ENCODE measurements at regions not wholly inside any gene's neighbourhood (a gene's known extent, or its start where the extent isn't known, plus 50 kb on each side); places are given as distances from the start of the nearest gene placed in this dataset.

DNA sequence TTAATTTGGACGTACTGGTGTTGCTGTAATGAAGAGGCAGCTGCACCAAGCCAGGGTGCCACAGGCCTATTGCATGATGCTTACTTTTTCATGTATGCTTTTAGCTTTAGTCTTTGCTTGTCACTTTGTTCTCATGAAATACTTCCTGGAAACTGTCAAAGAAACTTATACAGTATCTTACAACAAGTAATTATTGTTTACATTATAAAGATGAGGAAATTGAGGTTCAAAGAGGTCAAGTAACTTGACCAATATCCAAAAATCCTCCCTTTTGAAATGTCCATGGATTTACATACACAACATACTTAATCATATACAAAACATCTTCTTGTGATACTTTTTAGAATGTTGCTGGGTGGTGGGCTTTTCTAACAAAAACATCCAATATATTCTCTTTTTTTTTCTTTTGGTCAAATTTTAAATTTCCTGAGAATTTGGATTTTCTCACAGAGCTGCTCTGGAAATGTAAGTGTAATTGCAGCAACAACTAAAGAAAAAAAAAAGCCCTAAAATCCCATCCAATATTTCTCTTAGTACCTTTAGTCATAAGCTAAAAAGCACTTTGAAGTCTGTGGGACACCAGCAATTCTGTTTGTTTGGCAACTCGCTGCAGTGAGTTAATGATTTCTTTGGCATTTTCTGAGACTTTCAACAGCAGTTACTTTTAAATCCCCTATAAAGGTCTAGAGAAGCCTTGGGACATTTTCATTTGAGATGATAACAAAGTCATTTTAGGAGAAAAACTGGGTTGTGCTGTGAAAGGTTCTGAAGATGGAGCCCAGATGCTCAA, 500.6 kb upstream of the IGFBP3 start:
- TF ChIP-seq EZH2 (IDR thresholded peaks at IDR 0.05) (no peak), CTCF (IDR thresholded peaks at IDR 0.05 in 2 of 3, conservative IDR thresholded peaks at IDR 0.05 in 1 of 3; ENCODE audit: borderline replicate concordance in 1 of 3, insufficient read depth in 1 of 3, low read depth in 2 of 3, low read length in 2 of 3) (no peak), POLR2A (IDR thresholded peaks at IDR 0.05; ENCODE audit: borderline replicate concordance, extremely low read depth, insufficient read depth, insufficient read length) (no peak), CEBPB (IDR thresholded peaks at IDR 0.05; ENCODE audit: low read depth) (no peak), EZH2phosphoT487 (IDR thresholded peaks at IDR 0.05; ENCODE audit: borderline replicate concordance) (no peak), POLR2AphosphoS5 (IDR thresholded peaks at IDR 0.05; ENCODE audit: low read depth, low read length) (no peak), SIN3A (IDR thresholded peaks at IDR 0.05; ENCODE audit: low read depth) (no peak), MAX (IDR thresholded peaks at IDR 0.05) (no peak)
